Testis (tissue), 2 donors: ENCODE measurements at regions not wholly inside any gene's neighbourhood (a gene's known extent, or its start where the extent isn't known, plus 50 kb on each side); places are given as distances from the start of the nearest gene placed in this dataset.

Experiments used
- CTCF ChIP-seq, 3 experiments: fragments of 450-650 bp in 2 of 3; fragments of 200-600 bp in 1 of 3; sonication (generic) in 1 of 3; IDR thresholded peaks; one replicate each; pipeline ENCODE4 v1.5.1; 2016 to 2019; ENCODE audit warnings: antibody characterized with exemption in 3 of 3, mild to moderate bottlenecking in 2 of 3, moderate library complexity in 1 of 3
- POLR2A ChIP-seq: fragments of 450-650 bp; IDR thresholded peaks from one replicate; pipeline ENCODE4 v1.6.1; 2017; ENCODE audit warnings: antibody characterized with exemption, mild to moderate bottlenecking, moderate library complexity

- no peak for TF ChIP-seq CTCF (IDR thresholded peaks at IDR 0.05)
- TF ChIP-seq POLR2A, result no peak
Observed at GRCh38 chr11:91717169-91717568, 507.4 kb upstream of the FAT3 start.
